GM12878 (cell line): ENCODE measurements at regions not wholly inside any gene's neighbourhood (a gene's known extent, or its start where the extent isn't known, plus 50 kb on each side); places are given as distances from the start of the nearest gene placed in this dataset.

Experiments used
- ATAC-seq: fragments of 200-7000 bp; cut with Tn5 transposase; 3 replicates; pipeline ENCODE4 v1.9.1; 2020; ENCODE audit warnings: mild to moderate bottlenecking, moderate library complexity
- BruUV-seq: library from RNA; stranded (reverse); fragments of 400-500 nt; replicated peaks from 2 replicates; lab custom pipeline; 2021; lab: Mats Ljungman, UMichigan
- CTCF ChIA-PET: fragments of 300-600 bp; sonication (Branson Sonifier 250); formaldehyde crosslinking; extraction: SDS; loops from one replicate; lab custom pipeline; 2021; ENCODE audit warnings: inconsistent platforms; lab: Yijun Ruan, JAX
- POLR2A ChIA-PET: fragments of 350-600 bp; formaldehyde crosslinking; extraction: SDS; loops from one replicate; lab custom pipeline; 2021; ENCODE audit warnings: inconsistent platforms; lab: Charles Lee
- RAD21 ChIA-PET: fragments of 300-600 bp; sonication (Branson Sonifier 250); formaldehyde crosslinking; loops from one replicate; lab custom pipeline; 2023; ENCODE audit warnings: antibody characterized with exemption; ENCODE audit not compliant: unreplicated experiment; lab: Charles Lee
- SMC1A ChIA-PET: fragments of 300-600 bp; sonication (Branson Sonifier 250); formaldehyde crosslinking; loops from one replicate; lab custom pipeline; 2023; ENCODE audit not compliant: unreplicated experiment, uncharacterized antibody; lab: Charles Lee
- DNase-seq: peaks from one replicate; pipeline ENCODE4 v3.0.0-alpha.2; 2011; ENCODE audit warnings: low read depth, low spot score
- FAIRE-seq: peaks from 3 replicates; lab custom pipeline; 2011; peaks lifted over from hg19 to GRCh38; lab: Jason Lieb, UNC
- H2AFZ ChIP-seq: 2 replicates; pipeline ENCODE4 v1.6.0; 2011; ENCODE audit warnings: low read depth, low read length, control low read depth; ENCODE audit not compliant: control insufficient read depth
- H3K27ac ChIP-seq: 2 replicates; pipeline ENCODE4 v1.5.1; 2011; ENCODE audit warnings: control low read depth; ENCODE audit not compliant: control insufficient read depth, insufficient read depth
- H3K27me3 ChIP-seq, 2 experiments: replicated peaks in 1 of 2; 2 replicates each; pipeline versions ENCODE4 v1.6.0 to v1.6.1; 2011; ENCODE audit warnings: low read length in 1 of 2; ENCODE audit not compliant: control insufficient read depth in 2 of 2, insufficient read depth in 2 of 2
- H3K36me3 ChIP-seq, 2 experiments: 2 replicates each; pipeline ENCODE4 v1.5.1; 2011; ENCODE audit warnings: low read length in 1 of 2; ENCODE audit not compliant: control insufficient read depth in 2 of 2, insufficient read depth in 2 of 2
- H3K4me1 ChIP-seq: 2 replicates; pipeline ENCODE4 v1.6.1; 2011; ENCODE audit warnings: mild to moderate bottlenecking, low read length, moderate library complexity, mixed read lengths; ENCODE audit not compliant: control insufficient read depth, insufficient read depth
- H3K4me2 ChIP-seq: 2 replicates; pipeline ENCODE4 v1.6.0; 2011; ENCODE audit warnings: control low read depth; ENCODE audit not compliant: control insufficient read depth, insufficient read depth
- H3K4me3 ChIP-seq: fragments of 200-600 bp; sonication (generic); 2 replicates; pipeline ENCODE4 v1.5.1; 2016
- H3K79me2 ChIP-seq: 2 replicates; pipeline ENCODE4 v1.6.0; 2011; ENCODE audit warnings: low read length; ENCODE audit not compliant: control insufficient read depth, insufficient read depth
- H3K9ac ChIP-seq: 2 replicates; pipeline ENCODE4 v1.8.0; 2011; ENCODE audit warnings: low read length, control low read depth, mixed read lengths; ENCODE audit not compliant: control insufficient read depth, insufficient read depth
- H3K9me3 ChIP-seq: replicated peaks from 3 replicates; pipeline ENCODE4 v1.5.1; 2011; ENCODE audit warnings: mild to moderate bottlenecking, low read length; ENCODE audit not compliant: control insufficient read depth, insufficient read depth
- H4K20me1 ChIP-seq: 2 replicates; pipeline ENCODE4 v1.6.0; 2011; ENCODE audit not compliant: control insufficient read depth, insufficient read depth
- BACH1 ChIP-seq: fragments of 450-650 bp; IDR thresholded peaks from 2 replicates; pipeline ENCODE4 v1.6.1; 2017; ENCODE audit warnings: mild to moderate bottlenecking, borderline replicate concordance
- BMI1 ChIP-seq: fragments of 450-650 bp; IDR thresholded peaks from 2 replicates; pipeline ENCODE4 v1.6.1; 2016; ENCODE audit warnings: mild to moderate bottlenecking, moderate library complexity, borderline replicate concordance
- CREM ChIP-seq: IDR thresholded peaks from 2 replicates; pipeline ENCODE4 v1.6.1; 2014; ENCODE audit warnings: antibody characterized with exemption, low read depth
- EED ChIP-seq: sonication (generic); IDR thresholded peaks from 2 replicates; pipeline ENCODE4 v1.6.1; 2016; ENCODE audit warnings: antibody characterized with exemption, low read depth
- EGR1 ChIP-seq, 2 experiments: IDR thresholded peaks; 1 replicate in 1 of 2; 2 replicates in 1 of 2; pipeline ENCODE4 v1.6.1; 2011 to 2012; ENCODE audit warnings: low read depth in 2 of 2, low read length in 2 of 2, borderline replicate concordance in 1 of 2, mild to moderate bottlenecking in 1 of 2, moderate library complexity in 1 of 2
- HDGF ChIP-seq: fragments of 450-650 bp; IDR thresholded peaks from 2 replicates; pipeline ENCODE4 v1.6.1; 2016; ENCODE audit warnings: antibody characterized with exemption
- HSF1 ChIP-seq: fragments of 150-350 bp; IDR thresholded peaks from 2 replicates; pipeline ENCODE4 v1.6.1; 2014; ENCODE audit warnings: mild to moderate bottlenecking, low read depth, low read length
- POLR2A ChIP-seq: IDR thresholded peaks from 2 replicates; pipeline ENCODE4 v1.6.1; 2011; ENCODE audit warnings: low read depth, mild to moderate bottlenecking, low read length
- SREBF2 ChIP-seq: IDR thresholded peaks from 2 replicates; pipeline ENCODE4 v1.6.1; 2012; ENCODE audit warnings: mild to moderate bottlenecking, low read length
- ZNF217 ChIP-seq: fragments of 450-650 bp; IDR thresholded peaks from 2 replicates; pipeline ENCODE4 v1.6.1; 2017; ENCODE audit warnings: antibody characterized with exemption, mild to moderate bottlenecking
- whole genome bisulfite sequencing: methylation state at CpG from one replicate; pipeline ENCODE4 v1.1.6; 2016; ENCODE audit warnings: low lambda C conversion rate; ENCODE audit not compliant: insufficient replicate concordance, insufficient coverage; ENCODE audit errors: missing lambda C conversion rate; 5-methylcytosine and 5-hydroxymethylcytosine counted together
- in situ Hi-C: fragments of 300-500 bp; cut with MboI; formaldehyde crosslinking; loops from 9 replicates; pipeline ENCODE4 v1.14.3; 2018; ENCODE audit warnings: mixed read lengths
- intact Hi-C: fragments of 100-400 bp; cut with micrococcal nuclease; formaldehyde crosslinking; loops from one replicate; pipeline ENCODE4 v1.14.2; 2022; ENCODE audit not compliant: unreplicated experiment
- TF ChIP-seq, protein P1 (sequence below): fragments of 450-650 bp; IDR thresholded peaks from 2 replicates; pipeline ENCODE4 v1.6.1; 2017; ENCODE audit warnings: mild to moderate bottlenecking

DNA sequence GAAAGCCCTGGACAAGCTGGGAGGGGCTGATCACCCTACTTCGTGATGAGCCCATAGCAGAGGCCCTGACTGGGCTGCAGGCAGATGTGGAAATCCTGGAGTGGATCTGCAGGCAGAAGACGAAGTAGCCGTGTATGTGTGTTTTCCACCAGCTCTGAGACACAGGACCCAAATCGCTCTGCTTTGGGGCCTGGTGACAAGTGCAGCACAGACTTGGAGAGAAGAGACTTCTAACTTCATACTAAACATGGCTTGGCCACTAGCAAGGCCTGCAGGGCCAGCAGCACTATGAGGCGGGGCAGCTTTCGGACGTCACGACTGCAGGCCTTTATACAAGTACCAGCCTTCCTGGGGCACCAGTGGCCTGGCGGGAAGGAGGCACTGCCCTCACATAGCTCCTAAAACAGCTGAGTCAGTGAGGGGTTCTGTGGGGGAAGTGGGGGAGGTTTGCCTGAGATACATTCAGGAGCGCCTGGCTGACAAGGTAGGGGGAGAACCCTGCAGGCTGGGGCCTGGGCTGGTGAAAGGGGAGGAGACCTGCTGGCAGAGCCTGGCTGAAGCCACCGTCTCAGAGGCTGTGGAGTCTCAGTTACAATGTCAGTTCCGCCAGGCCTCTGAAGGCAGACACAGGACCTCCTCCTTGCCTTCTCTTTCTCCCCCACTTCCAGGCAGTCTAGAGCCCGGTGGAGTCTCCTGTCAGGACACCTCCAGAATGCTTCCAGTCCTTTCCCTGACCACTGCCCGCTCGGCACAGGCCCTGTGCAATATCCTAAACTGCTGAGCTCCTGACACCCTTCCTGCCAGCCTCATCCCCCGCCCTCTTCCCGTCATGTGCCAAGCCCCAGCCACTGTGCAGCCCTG lies 73.4 kb downstream of the WSB1 start:
- H3K4me3 ChIP-seq, result no peak overlapping the region
- H3K4me2 ChIP-seq, result no peak overlapping the region
- no peaks in the 10 kb centered on the region for H3K36me3 ChIP-seq
- H3K4me1 ChIP-seq, result no peaks in the 10 kb centered on the region
- H3K79me2 ChIP-seq, result no peaks in the 10 kb centered on the region
- no TSS peak for BruUV-seq
- H3K9me3 ChIP-seq, result no peaks in the 10 kb centered on the region; the same call in 1 of the 3 replicates
- POLR2A ChIA-PET, result no interaction called here
- no peaks in the 10 kb centered on the region for H3K27me3 ChIP-seq
- TF ChIP-seq ZNF217 (no peak), BMI1 (no peak), HSF1 (no peak), SREBF2 (no peak), CREM (no peak), EGR1 (IDR thresholded peaks at IDR 0.05; ENCODE audit: borderline replicate concordance in 1 of 2, low read depth in 2 of 2, low read length in 2 of 2) (no peak), EED (no peak), BACH1 (no peak), HDGF (no peak), POLR2A (no peak)
- TF ChIP-seq, protein P1, sequence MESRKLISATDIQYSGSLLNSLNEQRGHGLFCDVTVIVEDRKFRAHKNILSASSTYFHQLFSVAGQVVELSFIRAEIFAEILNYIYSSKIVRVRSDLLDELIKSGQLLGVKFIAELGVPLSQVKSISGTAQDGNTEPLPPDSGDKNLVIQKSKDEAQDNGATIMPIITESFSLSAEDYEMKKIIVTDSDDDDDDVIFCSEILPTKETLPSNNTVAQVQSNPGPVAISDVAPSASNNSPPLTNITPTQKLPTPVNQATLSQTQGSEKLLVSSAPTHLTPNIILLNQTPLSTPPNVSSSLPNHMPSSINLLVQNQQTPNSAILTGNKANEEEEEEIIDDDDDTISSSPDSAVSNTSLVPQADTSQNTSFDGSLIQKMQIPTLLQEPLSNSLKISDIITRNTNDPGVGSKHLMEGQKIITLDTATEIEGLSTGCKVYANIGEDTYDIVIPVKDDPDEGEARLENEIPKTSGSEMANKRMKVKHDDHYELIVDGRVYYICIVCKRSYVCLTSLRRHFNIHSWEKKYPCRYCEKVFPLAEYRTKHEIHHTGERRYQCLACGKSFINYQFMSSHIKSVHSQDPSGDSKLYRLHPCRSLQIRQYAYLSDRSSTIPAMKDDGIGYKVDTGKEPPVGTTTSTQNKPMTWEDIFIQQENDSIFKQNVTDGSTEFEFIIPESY, result no peak
- TF ChIP-seq, all 136 proteins: peak for 0
- Histone ChIP-seq H2AFZ (no peak overlapping the region), H3K27ac (no peak overlapping the region), H4K20me1 (no peaks in the 10 kb centered on the region), H3K9ac (no peak overlapping the region)
- no peak for DNase-seq
- ChIA-PET SMC1A (interaction anchor here (0.7 to 1.5 kb wide), 2 partner anchors 13 to 43 kb away, joined by 3 to 4 read pairs; no protein-coding TSS in a partner anchor), RAD21 (no interaction called here), CTCF (interaction anchor here (0.8 to 2.5 kb wide), 2 partner anchors 13 to 130 kb away, joined by 3 to 6 read pairs; no protein-coding TSS in a partner anchor)
- ATAC-seq, result no peak
- intact Hi-C loops (no loop called here), in situ Hi-C loops (no loop called here)
- WGBS, result 52% methylated on average over 17 of the region's 17 CpGs
- no peak for FAIRE-seq
